SK-N-MC (cell line): ENCODE measurements at regions not wholly inside any gene's neighbourhood (a gene's known extent, or its start where the extent isn't known, plus 50 kb on each side); places are given as distances from the start of the nearest gene placed in this dataset.

Experiments used
- EZH2 ChIP-seq: fragments of 200-600 bp; sonication (generic); IDR thresholded peaks from one replicate; pipeline ENCODE4 v1.6.1; 2017; ENCODE audit warnings: antibody characterized with exemption
- FOXP2 ChIP-seq: optimal IDR thresholded peaks from 2 replicates; pipeline ENCODE3; 2011; ENCODE audit warnings: mild to moderate bottlenecking, moderate library complexity; ENCODE audit not compliant: insufficient read depth; ENCODE audit errors: extremely low read length, control extremely low read depth
- POLR2AphosphoS5 ChIP-seq: IDR thresholded peaks from 2 replicates; pipeline ENCODE4 v1.6.1; 2012; ENCODE audit warnings: mild to moderate bottlenecking, low read depth, low read length, borderline replicate concordance

DNA sequence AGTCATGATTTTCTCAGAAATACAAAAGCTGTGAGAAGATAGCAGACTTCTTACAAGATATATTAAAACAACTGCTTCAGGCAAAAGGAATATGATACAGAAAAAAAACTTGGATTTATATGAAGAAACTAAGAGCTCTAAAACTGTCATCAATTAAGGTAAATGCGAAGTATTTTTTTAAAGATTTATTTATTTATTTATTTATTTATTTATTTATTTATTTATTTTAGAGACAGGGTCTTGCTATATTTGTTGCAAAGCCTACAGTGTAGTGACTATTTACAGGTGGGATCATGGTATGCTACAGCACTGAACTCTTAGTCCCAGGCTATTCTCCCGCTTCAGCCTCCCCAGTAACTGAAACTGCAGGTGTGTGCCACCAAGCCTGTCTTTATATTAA lies 274.3 kb upstream of the BCHE start:
- TF ChIP-seq EZH2: no peak
- TF ChIP-seq POLR2AphosphoS5: no peak
- no peak for TF ChIP-seq FOXP2
